Retina (tissue), 1 donor: ENCODE measurements at regions not wholly inside any gene's neighbourhood (a gene's known extent, or its start where the extent isn't known, plus 50 kb on each side); places are given as distances from the start of the nearest gene placed in this dataset.
A peak's percentile ranks its signal among the peaks of the same experiment; 100 is the strongest.
"Not testable (repeated sequence)": the region's sequence is repeated elsewhere in the genome, so short reads cannot be mapped to it uniquely, and the experiment has no call there.

Experiments
- DNase-seq: peaks from one replicate; pipeline ENCODE4 v3.0.0-alpha.2; 2016

GRCh38 chr7:65749518-65749917 lies 123.4 kb upstream of the VKORC1L1 start:
- DNase-seq = no peak

GRCh38 chr7:65750511-65751344 lies 122.1 kb upstream of the VKORC1L1 start:
- peak; percentile 97 for DNase-seq

GRCh38 chr7:65754070-65754469 lies 118.8 kb upstream of the VKORC1L1 start:
- DNase-seq = not testable (repeated sequence)

GRCh38 chr7:65758991-65759390 lies 113.9 kb upstream of the VKORC1L1 start:
- not testable (repeated sequence) for DNase-seq

- DNase-seq = not testable (repeated sequence)
Observed at GRCh38 chr7:65762712-65763111, 110.2 kb upstream of the VKORC1L1 start.

- not testable (repeated sequence) for DNase-seq
Observed at GRCh38 chr7:65763114-65763513, 109.8 kb upstream of the VKORC1L1 start.

GRCh38 chr7:65770473-65771225 lies 102.2 kb upstream of the VKORC1L1 start:
- peak; percentile 95 for DNase-seq

GRCh38 chr7:65771226-65771569 lies 101.7 kb upstream of the VKORC1L1 start:
- DNase-seq = not testable (repeated sequence)

GRCh38 chr7:65776677-65777076 lies 96.2 kb upstream of the VKORC1L1 start:
- not testable (repeated sequence) for DNase-seq

GRCh38 chr7:65789943-65790342 lies 82.9 kb upstream of the VKORC1L1 start:
- not testable (repeated sequence) for DNase-seq

GRCh38 chr7:65791788-65792187 lies 81.1 kb upstream of the VKORC1L1 start:
- not testable (repeated sequence) for DNase-seq

- not testable (repeated sequence) for DNase-seq
Observed at GRCh38 chr7:65792726-65793125, 80.1 kb upstream of the VKORC1L1 start.

- not testable (repeated sequence) for DNase-seq
Observed at GRCh38 chr7:65794671-65795391, 78.0 kb upstream of the VKORC1L1 start.

GRCh38 chr7:65795392-65795716 lies 77.5 kb upstream of the VKORC1L1 start:
- DNase-seq = not testable (repeated sequence)

GRCh38 chr7:65796205-65796604 lies 76.7 kb upstream of the VKORC1L1 start:
- DNase-seq = no peak

- not testable (repeated sequence) for DNase-seq
Observed at GRCh38 chr7:65797086-65797485, 75.8 kb upstream of the VKORC1L1 start.

GRCh38 chr7:65797566-65797965 lies 75.3 kb upstream of the VKORC1L1 start:
- DNase-seq = not testable (repeated sequence)

GRCh38 chr7:65798111-65799075 lies 74.5 kb upstream of the VKORC1L1 start:
- DNase-seq = no peak

- DNase-seq = not testable (repeated sequence)
Observed at GRCh38 chr7:65800191-65800590, 72.7 kb upstream of the VKORC1L1 start.

- DNase-seq = no peak
Observed at GRCh38 chr7:65800890-65801341, 72.0 kb upstream of the VKORC1L1 start.

- DNase-seq = no peak
Observed at GRCh38 chr7:65804887-65805286, 68.0 kb upstream of the VKORC1L1 start.

GRCh38 chr7:65807067-65807466 lies 65.8 kb upstream of the VKORC1L1 start:
- not testable (repeated sequence) for DNase-seq
